H9 (cell line): ENCODE measurements at regions not wholly inside any gene's neighbourhood (a gene's known extent, or its start where the extent isn't known, plus 50 kb on each side); places are given as distances from the start of the nearest gene placed in this dataset.

Experiments used
- DNase-seq: peaks from one replicate; pipeline ENCODE4 v3.0.0-alpha.2; 2017
- H2AFZ ChIP-seq: one replicate; pipeline ENCODE4 v1.6.1; 2013; ENCODE audit warnings: mild to moderate bottlenecking, low read length, control low read depth, moderate library complexity
- H2AK5ac ChIP-seq: 2 replicates; pipeline ENCODE4 v1.6.1; 2013; ENCODE audit warnings: low read length, control low read depth, mixed read lengths; ENCODE audit not compliant: insufficient read length
- H2BK120ac ChIP-seq: one replicate; pipeline ENCODE4 v1.6.1; 2013; ENCODE audit warnings: low read depth, mild to moderate bottlenecking, low read length, control low read depth, inconsistent platforms; ENCODE audit not compliant: poor library complexity, severe bottlenecking
- H2BK12ac ChIP-seq: 2 replicates; pipeline ENCODE4 v1.6.1; 2013; ENCODE audit warnings: low read length, control low read depth, mixed read lengths, low read depth; ENCODE audit not compliant: insufficient read length
- H2BK15ac ChIP-seq: 2 replicates; pipeline ENCODE4 v1.6.1; 2013; ENCODE audit warnings: low read depth, low read length, control low read depth
- H2BK20ac ChIP-seq: one replicate; pipeline ENCODE4 v1.6.1; 2013; ENCODE audit warnings: low read depth, mild to moderate bottlenecking, low read length, control low read depth, inconsistent platforms; ENCODE audit not compliant: poor library complexity, severe bottlenecking
- H2BK5ac ChIP-seq: 2 replicates; pipeline ENCODE4 v1.6.1; 2013; ENCODE audit warnings: low read length, control low read depth, mixed read lengths; ENCODE audit not compliant: insufficient read length
- H3K14ac ChIP-seq: 2 replicates; pipeline ENCODE4 v1.6.1; 2013; ENCODE audit warnings: low read length, control low read depth; ENCODE audit not compliant: insufficient read depth
- H3K18ac ChIP-seq: 2 replicates; pipeline ENCODE4 v1.6.1; 2013; ENCODE audit warnings: low read depth, mild to moderate bottlenecking, mixed read lengths, low read length, control low read depth; ENCODE audit not compliant: insufficient read length
- H3K23ac ChIP-seq: 2 replicates; pipeline ENCODE4 v1.6.1; 2013; ENCODE audit warnings: low read length, control low read depth, mixed read lengths, low read depth; ENCODE audit not compliant: insufficient read length
- H3K23me2 ChIP-seq: 2 replicates; pipeline ENCODE4 v1.6.1; 2013; ENCODE audit warnings: low read depth, mild to moderate bottlenecking, mixed read lengths, low read length, control low read depth; ENCODE audit not compliant: insufficient read length, poor library complexity, severe bottlenecking
- H3K27ac ChIP-seq: 2 replicates; pipeline ENCODE4 v1.5.1; 2013; ENCODE audit warnings: low read length, control low read depth, mixed read lengths, low read depth; ENCODE audit not compliant: insufficient read length
- H3K27me3 ChIP-seq: 2 replicates; pipeline ENCODE4 v1.6.1; 2013; ENCODE audit warnings: low read length, control low read depth, inconsistent platforms; ENCODE audit not compliant: insufficient read depth
- H3K4ac ChIP-seq: 2 replicates; pipeline ENCODE4 v1.6.1; 2013; ENCODE audit warnings: low read depth, mild to moderate bottlenecking, control low read depth, inconsistent platforms, low read length, moderate library complexity
- H3K4me1 ChIP-seq: 2 replicates; pipeline ENCODE4 v1.6.1; 2013; ENCODE audit warnings: low read length, control low read depth, inconsistent platforms; ENCODE audit not compliant: insufficient read depth
- H3K4me2 ChIP-seq: 2 replicates; pipeline ENCODE4 v1.6.1; 2013; ENCODE audit warnings: low read length, control low read depth, mixed read lengths; ENCODE audit not compliant: insufficient read length, insufficient read depth
- H3K56ac ChIP-seq: 2 replicates; pipeline ENCODE4 v1.6.1; 2013; ENCODE audit warnings: low read depth, mild to moderate bottlenecking, mixed read lengths, low read length, control low read depth; ENCODE audit not compliant: insufficient read length
- H3K79me1 ChIP-seq: 2 replicates; pipeline ENCODE4 v1.6.1; 2013; ENCODE audit warnings: low read depth, mild to moderate bottlenecking, moderate library complexity, low read length, control low read depth, inconsistent platforms; ENCODE audit not compliant: insufficient read depth, poor library complexity, severe bottlenecking
- H3K79me2 ChIP-seq: 2 replicates; pipeline ENCODE4 v1.6.1; 2013; ENCODE audit warnings: low read length, control low read depth, inconsistent platforms; ENCODE audit not compliant: insufficient read depth
- H3K9ac ChIP-seq: 2 replicates; pipeline ENCODE4 v1.6.1; 2013; ENCODE audit warnings: low read length, control low read depth, mixed read lengths; ENCODE audit not compliant: insufficient read length; ENCODE audit errors: extremely low read depth
- H3K9me3 ChIP-seq: one replicate; pipeline ENCODE4 v1.6.1; 2013; ENCODE audit warnings: low read depth, low read length, inconsistent platforms; ENCODE audit not compliant: control insufficient read depth
- H3T11ph ChIP-seq: one replicate; pipeline ENCODE4 v1.6.1; 2013; ENCODE audit warnings: mild to moderate bottlenecking, low read length, control low read depth, inconsistent platforms
- H4K20me1 ChIP-seq: one replicate; pipeline ENCODE4 v1.6.1; 2013; ENCODE audit not compliant: control insufficient read depth, insufficient read length, insufficient read depth
- H4K5ac ChIP-seq: 2 replicates; pipeline ENCODE4 v1.6.1; 2013; ENCODE audit warnings: low read depth, mild to moderate bottlenecking, mixed read lengths, low read length, control low read depth; ENCODE audit not compliant: insufficient read length
- H4K8ac ChIP-seq: replicated peaks from 2 replicates; pipeline ENCODE4 v1.6.1; 2013; ENCODE audit warnings: low read length, control low read depth, mixed read lengths, low read depth; ENCODE audit not compliant: insufficient read length
- H4K91ac ChIP-seq: 2 replicates; pipeline ENCODE4 v1.6.1; 2013; ENCODE audit warnings: low read depth, mild to moderate bottlenecking, moderate library complexity, mixed read lengths, low read length, control low read depth; ENCODE audit not compliant: insufficient read length
- H3K27ac Mint-ChIP-seq, 3 experiments: 2 replicates in 2 of 3; 3 replicates in 1 of 3; pipeline ENCODE4 v1.8.0; 2020 to 2021; ENCODE audit warnings: mixed read lengths in 3 of 3, mild to moderate bottlenecking in 1 of 3, moderate library complexity in 1 of 3
- H3K27me3 Mint-ChIP-seq: 2 replicates; pipeline ENCODE4 v1.8.0; 2021; ENCODE audit warnings: low read depth, mild to moderate bottlenecking, moderate library complexity, mixed read lengths
- H3K36me3 Mint-ChIP-seq, 3 experiments: 2 replicates in 2 of 3; 3 replicates in 1 of 3; pipeline ENCODE4 v1.8.0; 2020 to 2021; ENCODE audit warnings: low read depth in 3 of 3, mixed read lengths in 3 of 3; ENCODE audit not compliant: insufficient read depth in 1 of 3
- H3K4me1 Mint-ChIP-seq, 2 experiments: 2 replicates each; pipeline ENCODE4 v1.8.0; 2020; ENCODE audit warnings: mixed read lengths in 2 of 2
- H3K4me3 Mint-ChIP-seq, 2 experiments: 2 replicates in 1 of 2; 3 replicates in 1 of 2; pipeline ENCODE4 v1.8.0; 2020 to 2021; ENCODE audit warnings: mild to moderate bottlenecking in 2 of 2, mixed read lengths in 2 of 2, moderate library complexity in 1 of 2
- H3K9me3 Mint-ChIP-seq, 2 experiments: 2 replicates in 1 of 2; 3 replicates in 1 of 2; pipeline ENCODE4 v1.8.0; 2020; ENCODE audit warnings: mild to moderate bottlenecking in 2 of 2, mixed read lengths in 2 of 2, moderate library complexity in 1 of 2
- WGBS: extraction: QIAGEN DNeasy Blood & Tissue Kit; methylation state at CpG from one replicate; pipeline ENCODE4 v1.1.7; 2013; ENCODE audit warnings: missing lambda C conversion rate, low lambda C conversion rate, mixed read lengths; ENCODE audit not compliant: insufficient read length; ENCODE audit errors: extremely low coverage; 5-methylcytosine and 5-hydroxymethylcytosine counted together
- TF ChIP-seq, protein P1 (sequence below): fragments of 200-600 bp; sonication (generic); conservative IDR thresholded peaks from 3 replicates; pipeline ENCODE4 v1.8.0; 2021; ENCODE audit warnings: antibody characterized with exemption, mild to moderate bottlenecking

DNA sequence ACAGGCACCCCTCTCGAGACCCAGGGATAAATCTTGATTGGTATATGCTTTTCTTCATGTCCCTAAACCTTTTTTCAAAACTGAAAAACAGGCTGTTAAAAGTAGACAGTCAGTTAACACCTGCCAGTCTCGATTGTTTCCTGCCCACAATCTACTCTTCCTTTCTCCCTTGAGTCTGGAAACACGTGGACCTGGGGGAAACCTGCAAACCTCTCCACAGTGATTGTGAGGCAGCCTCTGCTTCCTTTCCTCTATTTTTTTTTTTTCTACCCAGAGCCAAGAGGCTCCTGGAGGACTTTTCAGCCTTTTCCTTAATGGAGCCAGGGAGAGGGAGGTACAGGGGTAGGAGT is 69.4 kb upstream of the CLMP start:
- Mint-ChIP-seq H3K36me3 (peaks cover 2 to 5% (median 5%) of the 10 kb centered on the region in 3 experiments; a peak in 4 of 7 replicates), H3K27me3 (peaks cover 17% of the 10 kb centered on the region), H3K4me1 (peaks cover 9 to 14% of the 10 kb centered on the region in 2 experiments), H3K4me3 (no peak overlapping the region), H3K9me3 (peaks cover 12% of the 10 kb centered on the region in 2 experiments), H3K27ac (no peak overlapping the region)
- Histone ChIP-seq H3K23ac (no peak overlapping the region), H4K5ac (no peak overlapping the region), H3K9me3 (peaks cover 4% of the 10 kb centered on the region), H3K79me2 (no peaks in the 10 kb centered on the region), H3K9ac (no peak overlapping the region), H2AK5ac (no peak overlapping the region), H3T11ph (no peak overlapping the region), H2BK15ac (no peak overlapping the region), H3K27me3 (no peaks in the 10 kb centered on the region), H2BK20ac (no peak overlapping the region), H2AFZ (no peak overlapping the region), H3K79me1 (no peaks in the 10 kb centered on the region), H3K56ac (no peak overlapping the region), H3K23me2 (peaks cover 4% of the 10 kb centered on the region), H2BK5ac (no peak overlapping the region), H3K4me2 (no peak overlapping the region), H3K27ac (no peak overlapping the region), H2BK120ac (no peak overlapping the region), H3K4ac (no peak overlapping the region), H4K8ac (no peak overlapping the region), H4K91ac (no peak overlapping the region), H2BK12ac (no peak overlapping the region), H4K20me1 (peaks cover 2% of the 10 kb centered on the region), H3K14ac (no peak overlapping the region), H3K4me1 (peaks cover 3% of the 10 kb centered on the region; the same call in 1 of the 2 replicates), H3K18ac (no peak overlapping the region)
- DNase-seq = no peak
- TF ChIP-seq, protein P1, sequence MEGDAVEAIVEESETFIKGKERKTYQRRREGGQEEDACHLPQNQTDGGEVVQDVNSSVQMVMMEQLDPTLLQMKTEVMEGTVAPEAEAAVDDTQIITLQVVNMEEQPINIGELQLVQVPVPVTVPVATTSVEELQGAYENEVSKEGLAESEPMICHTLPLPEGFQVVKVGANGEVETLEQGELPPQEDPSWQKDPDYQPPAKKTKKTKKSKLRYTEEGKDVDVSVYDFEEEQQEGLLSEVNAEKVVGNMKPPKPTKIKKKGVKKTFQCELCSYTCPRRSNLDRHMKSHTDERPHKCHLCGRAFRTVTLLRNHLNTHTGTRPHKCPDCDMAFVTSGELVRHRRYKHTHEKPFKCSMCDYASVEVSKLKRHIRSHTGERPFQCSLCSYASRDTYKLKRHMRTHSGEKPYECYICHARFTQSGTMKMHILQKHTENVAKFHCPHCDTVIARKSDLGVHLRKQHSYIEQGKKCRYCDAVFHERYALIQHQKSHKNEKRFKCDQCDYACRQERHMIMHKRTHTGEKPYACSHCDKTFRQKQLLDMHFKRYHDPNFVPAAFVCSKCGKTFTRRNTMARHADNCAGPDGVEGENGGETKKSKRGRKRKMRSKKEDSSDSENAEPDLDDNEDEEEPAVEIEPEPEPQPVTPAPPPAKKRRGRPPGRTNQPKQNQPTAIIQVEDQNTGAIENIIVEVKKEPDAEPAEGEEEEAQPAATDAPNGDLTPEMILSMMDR = no peak
- no CpG with 5 or more reads among the region's 3 CpGs for WGBS
